ENCODE measurements at regions not wholly inside any gene's neighbourhood (a gene's known extent, or its start where the extent isn't known, plus 50 kb on each side); places are given as distances from the start of the nearest gene placed in this dataset.

- H3K27ac ChIP-seq (replicated peaks): no peak overlapping the region
- H3K27me3 ChIP-seq (ENCODE audit: insufficient read depth, poor library complexity, severe bottlenecking): no peaks in the 10 kb centered on the region
- no peak for DNase-seq (ENCODE audit: low read depth in 1 of 2, low spot score in 1 of 2)
- no peak overlapping the region for H3K4me3 ChIP-seq (replicated peaks; ENCODE audit: insufficient read depth, low read length)
- TF ChIP-seq GABPA (IDR thresholded peaks at IDR 0.05; ENCODE audit: low read depth) (no peak), POLR2AphosphoS5 (IDR thresholded peaks at IDR 0.05; ENCODE audit: low read depth) (no peak), SPI1 (IDR thresholded peaks at IDR 0.05; ENCODE audit: borderline replicate concordance, low read depth) (no peak)
- TF ChIP-seq, protein P1, sequence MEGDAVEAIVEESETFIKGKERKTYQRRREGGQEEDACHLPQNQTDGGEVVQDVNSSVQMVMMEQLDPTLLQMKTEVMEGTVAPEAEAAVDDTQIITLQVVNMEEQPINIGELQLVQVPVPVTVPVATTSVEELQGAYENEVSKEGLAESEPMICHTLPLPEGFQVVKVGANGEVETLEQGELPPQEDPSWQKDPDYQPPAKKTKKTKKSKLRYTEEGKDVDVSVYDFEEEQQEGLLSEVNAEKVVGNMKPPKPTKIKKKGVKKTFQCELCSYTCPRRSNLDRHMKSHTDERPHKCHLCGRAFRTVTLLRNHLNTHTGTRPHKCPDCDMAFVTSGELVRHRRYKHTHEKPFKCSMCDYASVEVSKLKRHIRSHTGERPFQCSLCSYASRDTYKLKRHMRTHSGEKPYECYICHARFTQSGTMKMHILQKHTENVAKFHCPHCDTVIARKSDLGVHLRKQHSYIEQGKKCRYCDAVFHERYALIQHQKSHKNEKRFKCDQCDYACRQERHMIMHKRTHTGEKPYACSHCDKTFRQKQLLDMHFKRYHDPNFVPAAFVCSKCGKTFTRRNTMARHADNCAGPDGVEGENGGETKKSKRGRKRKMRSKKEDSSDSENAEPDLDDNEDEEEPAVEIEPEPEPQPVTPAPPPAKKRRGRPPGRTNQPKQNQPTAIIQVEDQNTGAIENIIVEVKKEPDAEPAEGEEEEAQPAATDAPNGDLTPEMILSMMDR (IDR thresholded peaks at IDR 0.05; ENCODE audit: insufficient read depth, low read length): no peak
- TF ChIP-seq, protein P2, sequence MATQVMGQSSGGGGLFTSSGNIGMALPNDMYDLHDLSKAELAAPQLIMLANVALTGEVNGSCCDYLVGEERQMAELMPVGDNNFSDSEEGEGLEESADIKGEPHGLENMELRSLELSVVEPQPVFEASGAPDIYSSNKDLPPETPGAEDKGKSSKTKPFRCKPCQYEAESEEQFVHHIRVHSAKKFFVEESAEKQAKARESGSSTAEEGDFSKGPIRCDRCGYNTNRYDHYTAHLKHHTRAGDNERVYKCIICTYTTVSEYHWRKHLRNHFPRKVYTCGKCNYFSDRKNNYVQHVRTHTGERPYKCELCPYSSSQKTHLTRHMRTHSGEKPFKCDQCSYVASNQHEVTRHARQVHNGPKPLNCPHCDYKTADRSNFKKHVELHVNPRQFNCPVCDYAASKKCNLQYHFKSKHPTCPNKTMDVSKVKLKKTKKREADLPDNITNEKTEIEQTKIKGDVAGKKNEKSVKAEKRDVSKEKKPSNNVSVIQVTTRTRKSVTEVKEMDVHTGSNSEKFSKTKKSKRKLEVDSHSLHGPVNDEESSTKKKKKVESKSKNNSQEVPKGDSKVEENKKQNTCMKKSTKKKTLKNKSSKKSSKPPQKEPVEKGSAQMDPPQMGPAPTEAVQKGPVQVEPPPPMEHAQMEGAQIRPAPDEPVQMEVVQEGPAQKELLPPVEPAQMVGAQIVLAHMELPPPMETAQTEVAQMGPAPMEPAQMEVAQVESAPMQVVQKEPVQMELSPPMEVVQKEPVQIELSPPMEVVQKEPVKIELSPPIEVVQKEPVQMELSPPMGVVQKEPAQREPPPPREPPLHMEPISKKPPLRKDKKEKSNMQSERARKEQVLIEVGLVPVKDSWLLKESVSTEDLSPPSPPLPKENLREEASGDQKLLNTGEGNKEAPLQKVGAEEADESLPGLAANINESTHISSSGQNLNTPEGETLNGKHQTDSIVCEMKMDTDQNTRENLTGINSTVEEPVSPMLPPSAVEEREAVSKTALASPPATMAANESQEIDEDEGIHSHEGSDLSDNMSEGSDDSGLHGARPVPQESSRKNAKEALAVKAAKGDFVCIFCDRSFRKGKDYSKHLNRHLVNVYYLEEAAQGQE (IDR thresholded peaks at IDR 0.05; ENCODE audit: insufficient replicate concordance, low read depth): no peak
Measured at GRCh38 chr5:28402590-28403301, 1364.4 kb upstream of the CDH9 start.

GRCh38 chr5:28400076-28400475 lies 1361.7 kb upstream of the CDH9 start:
- no peak for TF ChIP-seq SPI1 (IDR thresholded peaks at IDR 0.05; ENCODE audit: borderline replicate concordance, low read depth)
- TF ChIP-seq, protein P1 (IDR thresholded peaks at IDR 0.05; ENCODE audit: insufficient read depth, low read length): no peak
- TF ChIP-seq POLR2AphosphoS5 (IDR thresholded peaks at IDR 0.05; ENCODE audit: low read depth): no peak
- TF ChIP-seq, protein P2 (IDR thresholded peaks at IDR 0.05; ENCODE audit: insufficient replicate concordance, low read depth): no peak
- TF ChIP-seq GABPA (IDR thresholded peaks at IDR 0.05; ENCODE audit: low read depth): no peak
- no peak for DNase-seq (ENCODE audit: low read depth in 1 of 2, low spot score in 1 of 2)

DNA sequence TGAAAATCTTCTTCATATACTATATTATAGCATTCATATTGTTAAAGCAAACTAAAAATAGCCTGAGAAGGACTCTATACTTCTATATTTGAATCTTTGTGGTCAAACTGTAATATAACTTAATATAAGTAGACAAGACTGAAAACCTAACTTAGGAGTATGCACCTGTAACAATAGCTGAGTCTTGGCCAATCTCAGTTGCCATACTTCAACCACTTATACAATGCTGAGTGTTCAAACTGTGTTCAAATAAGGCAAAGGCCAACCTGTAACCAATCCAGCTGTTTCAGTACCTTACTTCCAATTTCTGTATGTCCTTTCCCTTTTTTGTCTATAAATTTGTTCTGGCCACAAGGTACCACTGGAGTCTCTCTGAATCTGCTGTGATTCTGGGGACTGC lies 1360.8 kb upstream of the CDH9 start:
- no peak overlapping the region for H3K4me3 ChIP-seq (replicated peaks; ENCODE audit: insufficient read depth, low read length)
- DNase-seq (ENCODE audit: low read depth in 1 of 2, low spot score in 1 of 2): no peak
- TF ChIP-seq SPI1 (IDR thresholded peaks at IDR 0.05; ENCODE audit: borderline replicate concordance, low read depth): no peak
- H3K27me3 ChIP-seq (ENCODE audit: insufficient read depth, poor library complexity, severe bottlenecking): no peaks in the 10 kb centered on the region
- H3K27ac ChIP-seq (replicated peaks): no peak overlapping the region

More at GRCh38 chr5:28400076-28400475, 1361.7 kb upstream of the CDH9 start:
- no peak overlapping the region for H3K4me3 ChIP-seq (replicated peaks; ENCODE audit: insufficient read depth, low read length)
- H3K27me3 ChIP-seq (ENCODE audit: insufficient read depth, poor library complexity, severe bottlenecking): no peaks in the 10 kb centered on the region
- no peak overlapping the region for H3K27ac ChIP-seq (replicated peaks)

DNA sequence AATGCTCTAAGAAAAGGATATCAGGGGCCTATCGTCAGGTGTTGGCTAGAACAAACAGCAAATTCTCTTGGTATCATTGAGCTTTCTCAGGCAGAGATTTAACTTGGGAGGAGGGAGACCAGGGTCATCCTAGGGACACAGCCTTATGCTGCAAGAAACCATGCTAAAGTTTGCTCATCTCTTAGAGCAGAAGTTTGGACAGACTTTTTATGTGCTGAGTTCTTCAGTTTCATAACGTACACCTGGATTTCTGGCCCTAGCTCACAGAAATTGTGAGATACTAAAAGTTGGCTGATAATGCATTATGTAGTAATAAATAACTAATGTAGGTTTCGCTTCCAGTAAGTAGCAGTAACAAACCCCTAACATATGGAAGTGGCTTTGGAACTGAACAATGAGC lies 1359.8 kb upstream of the CDH9 start:
- Histone ChIP-seq H3K4me3 (replicated peaks; ENCODE audit: insufficient read depth, low read length) (no peak overlapping the region), H3K27me3 (ENCODE audit: insufficient read depth, poor library complexity, severe bottlenecking) (no peaks in the 10 kb centered on the region), H3K27ac (replicated peaks) (no peak overlapping the region)
- TF ChIP-seq SPI1 (IDR thresholded peaks at IDR 0.05; ENCODE audit: borderline replicate concordance, low read depth) (no peak), POLR2AphosphoS5 (IDR thresholded peaks at IDR 0.05; ENCODE audit: low read depth) (no peak), GABPA (IDR thresholded peaks at IDR 0.05; ENCODE audit: low read depth) (no peak)
- TF ChIP-seq, protein P1 (IDR thresholded peaks at IDR 0.05; ENCODE audit: insufficient read depth, low read length): no peak
- TF ChIP-seq, protein P2 (IDR thresholded peaks at IDR 0.05; ENCODE audit: insufficient replicate concordance, low read depth): no peak
- no peak for DNase-seq (ENCODE audit: low read depth in 1 of 2, low spot score in 1 of 2)

Data from HL-60 (cell line).